HG02840 (cell line): ENCODE measurements at regions not wholly inside any gene's neighbourhood (a gene's known extent, or its start where the extent isn't known, plus 50 kb on each side); places are given as distances from the start of the nearest gene placed in this dataset.
"Not testable (repeated sequence)": the region's sequence is repeated elsewhere in the genome, so short reads cannot be mapped to it uniquely, and the experiment has no call there.

Source experiments
- ATAC-seq: cut with Tn5 transposase; IDR thresholded peaks from one replicate; pipeline ENCODE4 v1.9.1; 2021; ENCODE audit warnings: mild to moderate bottlenecking, moderate library complexity, moderate number of reproducible peaks; ENCODE audit not compliant: unreplicated experiment, low FRiP score

DNA sequence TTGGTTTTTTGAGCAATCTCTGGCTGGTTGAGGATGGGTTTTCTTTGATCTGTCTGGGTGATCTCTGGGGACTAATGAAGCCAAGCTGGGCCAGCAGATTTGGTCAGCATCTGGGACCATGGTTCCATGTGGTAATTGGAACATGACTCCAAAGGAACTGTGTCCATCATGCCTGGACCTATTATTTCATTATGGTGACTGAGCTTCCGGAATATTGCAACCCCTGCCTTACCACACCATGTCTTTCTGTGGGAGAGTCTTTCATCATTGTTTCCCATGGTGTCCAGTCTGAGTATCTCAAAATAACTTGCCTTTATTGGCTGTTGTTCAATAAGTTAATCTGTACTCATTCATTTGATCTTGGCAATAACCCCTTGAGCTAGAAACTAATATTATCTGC, 624.9 kb upstream of the TBX3 start:
- no peak for ATAC-seq

DNA sequence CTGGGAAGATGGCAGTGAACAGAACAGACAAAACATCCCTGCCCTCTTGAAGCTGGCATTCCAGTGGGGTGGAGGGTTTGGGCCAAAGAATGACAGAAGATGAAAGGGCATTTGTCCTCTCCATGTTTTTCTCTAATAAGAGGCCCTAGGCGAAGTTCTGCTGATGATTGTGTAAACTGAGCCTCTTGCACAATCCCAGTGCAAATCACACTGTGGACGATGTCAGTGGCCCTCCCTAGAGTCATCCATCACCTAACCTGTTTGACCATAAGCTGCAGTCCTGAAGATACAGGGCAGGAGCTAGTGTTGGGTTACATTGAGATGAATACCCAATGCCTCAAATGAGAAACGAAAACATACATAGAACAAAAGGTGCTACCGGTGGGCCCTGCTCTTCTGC, 622.4 kb upstream of the TBX3 start:
- no peak for ATAC-seq

DNA sequence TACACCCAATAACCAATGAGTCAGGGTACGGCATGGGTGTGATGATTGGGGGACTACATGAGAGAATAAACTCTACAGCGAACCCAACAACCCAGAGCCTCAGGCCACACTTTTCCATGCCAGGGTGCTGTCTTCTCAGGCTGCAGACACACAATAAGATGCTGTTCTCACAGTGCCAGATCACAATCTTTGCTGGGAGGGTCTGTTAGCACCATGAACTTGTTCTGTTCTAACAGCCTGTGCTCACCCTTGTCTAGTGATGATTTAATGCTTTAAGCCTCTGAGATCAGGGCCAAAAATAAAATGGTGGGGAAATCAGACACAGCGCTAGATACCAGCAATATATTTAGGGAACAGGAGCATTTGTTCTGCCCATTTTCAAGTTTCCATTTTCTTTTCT, 621.9 kb upstream of the TBX3 start:
- no peak for ATAC-seq

DNA sequence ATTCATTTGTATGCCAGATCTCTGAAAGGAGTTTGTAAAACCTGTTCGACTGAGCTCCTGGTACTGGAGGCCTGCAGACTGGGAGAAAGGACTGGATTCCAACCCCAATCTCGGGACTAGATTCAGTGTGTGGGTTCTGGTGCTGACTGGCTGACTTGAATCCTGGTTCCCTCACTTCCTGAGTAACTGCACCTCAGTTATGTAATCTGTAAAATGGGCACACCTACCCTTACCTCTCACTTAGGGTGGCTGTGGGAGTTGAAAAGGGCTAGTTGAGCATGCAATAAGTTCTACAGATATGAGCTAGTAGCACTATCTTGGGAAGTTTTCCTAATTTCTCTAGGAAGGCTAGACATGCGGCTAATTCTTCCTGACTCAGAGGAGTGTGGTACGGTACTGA, 621.3 kb upstream of the TBX3 start:
- no peak for ATAC-seq

DNA sequence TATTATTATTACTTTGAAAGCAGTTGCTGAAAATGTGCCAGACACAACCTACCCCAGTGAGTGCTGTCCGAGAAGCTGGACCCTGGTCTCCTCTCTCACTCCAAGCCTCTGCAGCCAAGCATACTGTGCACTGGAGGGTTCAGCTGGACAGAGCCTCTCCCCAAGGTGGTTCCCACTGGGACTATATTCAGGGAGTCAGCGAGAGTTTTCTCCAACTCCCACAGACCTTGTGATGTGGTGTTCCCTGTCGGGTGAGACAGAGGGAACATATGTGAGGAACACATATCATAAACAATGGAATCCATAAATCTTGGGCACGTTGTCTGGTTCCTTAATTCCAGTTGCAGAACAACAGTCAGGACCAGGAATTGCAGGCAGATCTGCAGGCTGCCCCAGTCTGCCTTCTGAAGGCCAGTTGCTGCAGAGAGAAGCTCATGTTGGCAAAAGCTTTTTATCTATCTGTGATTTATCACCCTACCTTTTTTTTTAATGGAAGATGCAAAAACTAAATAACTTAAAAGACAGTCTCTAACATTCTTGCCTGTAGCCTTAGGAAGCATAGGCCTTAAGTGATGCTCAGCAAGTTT, 619.8 kb upstream of the TBX3 start:
- no peak for ATAC-seq

DNA sequence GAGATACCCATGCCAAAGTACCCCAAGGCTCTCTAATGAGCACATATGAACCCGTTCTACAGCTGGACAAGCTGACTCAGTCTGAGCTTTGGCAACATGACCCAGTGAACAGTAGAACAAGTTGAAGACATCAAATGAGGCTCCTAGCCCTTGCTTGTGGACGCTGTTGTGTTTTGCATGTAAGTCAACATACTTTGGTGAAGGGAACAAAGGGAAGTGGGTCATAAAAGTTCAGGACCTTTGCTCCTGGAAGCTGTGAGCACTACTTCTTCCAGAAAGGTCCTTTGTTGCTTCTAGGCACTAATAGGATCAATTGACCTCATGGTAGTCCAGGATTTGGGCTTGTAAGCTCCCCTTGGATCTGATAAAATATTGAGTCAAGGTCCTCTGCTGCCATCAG, 613.5 kb upstream of the TBX3 start:
- no peak for ATAC-seq

DNA sequence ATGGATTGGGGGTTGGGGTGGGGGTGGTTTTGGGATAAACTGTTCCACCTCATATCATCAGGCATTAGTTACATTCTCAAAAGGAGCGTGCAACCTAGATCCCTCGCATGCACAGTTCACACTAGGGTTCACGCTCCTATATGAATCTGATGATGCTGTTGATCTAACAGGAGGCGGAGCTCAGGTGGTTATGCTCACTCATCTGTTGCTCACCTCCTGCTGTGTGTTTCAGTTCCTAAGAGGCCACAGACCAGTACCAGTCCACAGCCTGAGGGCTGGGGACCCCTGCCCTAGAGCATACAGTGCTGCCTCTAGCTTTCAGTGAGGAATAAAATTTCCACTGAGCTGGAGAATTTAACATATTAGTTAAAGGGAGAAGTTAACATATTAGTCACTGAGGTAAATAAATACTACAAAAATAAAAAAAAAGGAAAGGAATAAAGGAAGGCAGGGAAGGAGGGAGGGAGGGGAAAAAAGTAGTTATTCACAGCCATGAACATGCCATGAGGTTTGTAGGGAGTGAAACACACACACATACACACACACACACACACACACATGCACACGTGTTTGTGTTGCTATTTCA, 612.7 kb upstream of the TBX3 start:
- ATAC-seq = no peak

DNA sequence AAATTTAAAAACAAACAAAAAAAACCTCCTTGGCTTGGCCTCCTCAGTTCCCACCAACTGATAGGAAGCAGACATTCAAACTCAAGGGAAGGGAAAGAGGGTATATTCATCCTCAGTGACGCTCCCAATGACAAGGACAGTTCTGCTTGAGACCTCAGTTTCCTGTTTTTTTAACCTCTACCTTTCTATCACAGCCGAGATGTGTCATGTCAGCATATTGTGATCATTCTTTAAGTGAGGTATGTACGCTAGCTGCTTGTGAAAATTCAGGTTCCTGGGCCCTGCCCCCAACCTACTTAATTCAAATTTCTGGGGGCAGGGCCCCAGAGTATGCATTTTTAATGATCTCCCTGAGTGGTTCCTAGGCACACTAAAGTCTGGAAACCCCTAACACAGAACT, 611.9 kb upstream of the TBX3 start:
- no peak for ATAC-seq

DNA sequence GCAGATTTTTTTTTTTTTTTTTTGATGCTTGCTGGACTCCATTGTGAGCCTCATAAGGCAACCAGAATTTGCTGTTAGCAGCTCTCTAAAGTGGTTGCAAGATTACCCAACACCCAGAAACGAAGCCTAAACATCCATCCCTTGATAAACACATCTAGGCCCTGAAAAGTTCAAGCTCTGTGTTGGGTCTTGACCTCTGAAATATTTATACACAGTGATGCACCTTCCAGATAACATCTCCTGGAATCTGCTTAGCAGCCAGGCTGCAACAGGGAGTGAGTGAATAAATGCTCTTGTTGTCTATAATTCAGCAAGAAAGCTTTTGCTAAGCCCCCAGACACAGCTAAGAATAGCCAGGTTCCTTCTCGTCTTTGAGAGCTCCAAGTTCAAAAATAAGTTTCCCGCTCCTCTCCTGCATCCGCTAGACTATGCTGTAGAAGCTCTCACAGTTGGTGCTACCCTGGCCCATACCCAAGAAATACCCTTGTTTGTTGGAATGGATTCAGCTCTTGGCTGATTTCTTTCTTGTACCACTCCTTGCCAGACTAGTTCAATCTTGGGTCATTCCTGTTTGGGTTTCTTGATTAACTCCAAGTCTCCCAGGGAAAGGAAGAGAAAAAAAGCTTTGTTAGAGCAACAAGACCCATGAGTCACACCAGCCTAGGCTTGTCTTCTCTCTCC, 610.6 kb upstream of the TBX3 start:
- ATAC-seq = no peak

DNA sequence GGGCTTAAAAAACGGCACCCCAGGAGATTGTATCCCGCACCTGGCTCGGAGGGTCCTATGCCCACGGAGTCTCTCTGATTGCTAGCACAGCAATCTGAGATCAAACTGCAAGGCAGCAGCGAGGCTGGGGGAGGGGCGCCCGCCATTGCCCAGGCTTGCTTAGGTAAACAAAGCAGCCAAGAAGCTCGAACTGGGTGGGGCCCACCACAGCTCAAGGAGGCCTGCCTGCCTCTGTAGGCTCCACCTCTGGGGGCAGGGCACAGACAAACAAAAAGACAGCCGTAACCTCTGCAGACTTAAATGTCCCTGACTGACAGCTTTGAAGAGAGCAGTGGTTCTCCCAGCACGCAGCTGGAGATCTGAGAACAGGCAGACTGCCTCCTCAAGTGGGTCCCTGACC, 601.5 kb upstream of the TBX3 start:
- ATAC-seq = not testable (repeated sequence)

DNA sequence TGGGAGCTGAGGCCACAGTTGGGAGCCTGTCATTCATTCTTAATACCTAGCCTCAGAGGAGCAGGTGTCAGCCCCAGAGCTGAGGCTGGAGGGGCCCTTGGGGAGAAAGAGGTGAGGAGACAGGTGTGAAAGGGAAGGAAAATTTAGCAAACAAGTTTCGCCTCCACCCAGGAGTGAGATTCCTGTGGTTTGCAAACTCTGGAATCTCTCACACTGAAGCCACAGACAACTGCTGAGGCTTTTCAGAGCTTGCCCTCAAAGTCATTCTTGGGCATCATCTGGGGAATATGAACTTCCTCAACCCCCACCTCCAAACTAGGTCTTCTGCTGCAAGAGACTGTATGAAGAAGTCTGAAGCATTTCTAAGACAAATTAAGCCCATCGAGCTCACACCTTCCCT, 589.5 kb upstream of the TBX3 start:
- no peak for ATAC-seq

DNA sequence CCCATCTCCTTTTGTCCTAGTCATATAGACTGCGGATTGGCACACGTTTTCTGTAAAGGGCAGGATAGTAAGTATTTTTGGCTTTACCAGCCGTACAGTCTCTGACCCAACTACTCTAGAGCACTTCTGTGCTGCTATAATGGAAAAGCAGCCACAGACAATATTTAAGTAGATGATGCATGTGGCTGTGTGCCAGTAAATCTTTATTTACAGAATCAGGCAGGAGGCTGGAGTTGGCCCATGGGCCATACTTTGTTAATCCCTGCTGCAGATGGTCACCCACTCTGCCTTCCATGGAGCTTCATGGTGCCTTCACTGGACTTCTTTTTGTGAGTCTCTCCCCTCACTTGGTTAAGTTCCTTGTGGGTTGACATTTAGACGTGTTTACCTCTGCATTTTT, 584.5 kb upstream of the TBX3 start:
- no peak for ATAC-seq

DNA sequence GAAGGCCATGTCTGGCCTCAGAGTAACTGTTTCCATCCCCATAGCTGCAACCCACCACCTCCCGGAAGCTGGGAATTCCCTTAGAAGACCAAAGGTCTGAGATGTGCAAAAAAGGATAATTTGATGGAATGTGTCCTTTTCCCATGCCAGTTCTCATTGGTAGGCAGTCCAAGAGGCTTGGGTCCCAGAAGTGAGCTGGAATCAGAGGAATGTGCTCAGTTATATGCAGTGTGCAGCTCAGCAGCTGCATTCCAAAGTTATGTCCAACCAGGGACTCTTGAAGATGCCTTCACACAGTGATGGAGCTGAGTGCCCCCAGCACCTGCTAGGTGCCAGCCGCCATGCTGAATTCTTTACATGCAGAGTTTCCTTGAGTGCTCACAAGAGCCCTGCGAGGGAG, 583.9 kb upstream of the TBX3 start:
- ATAC-seq = no peak

DNA sequence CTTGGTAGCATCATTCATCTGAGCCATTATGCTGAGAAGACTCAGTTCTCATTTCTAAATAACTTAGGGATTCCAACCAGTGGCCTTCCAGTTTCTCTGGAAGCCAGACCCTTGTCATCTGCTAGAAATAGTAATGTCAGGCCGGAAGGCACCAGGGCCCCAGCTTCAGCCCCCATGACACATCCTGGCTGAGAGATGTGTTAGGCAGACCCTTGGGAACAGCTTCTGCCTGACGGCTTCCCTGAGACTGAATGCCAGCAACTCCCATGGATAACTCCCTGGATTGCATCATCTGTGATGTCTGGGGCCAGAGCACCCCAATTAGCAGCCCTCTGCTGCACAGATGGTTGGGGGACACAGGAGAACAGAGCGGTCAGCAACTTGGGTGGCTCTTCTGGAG, 583.5 kb upstream of the TBX3 start:
- ATAC-seq = no peak

DNA sequence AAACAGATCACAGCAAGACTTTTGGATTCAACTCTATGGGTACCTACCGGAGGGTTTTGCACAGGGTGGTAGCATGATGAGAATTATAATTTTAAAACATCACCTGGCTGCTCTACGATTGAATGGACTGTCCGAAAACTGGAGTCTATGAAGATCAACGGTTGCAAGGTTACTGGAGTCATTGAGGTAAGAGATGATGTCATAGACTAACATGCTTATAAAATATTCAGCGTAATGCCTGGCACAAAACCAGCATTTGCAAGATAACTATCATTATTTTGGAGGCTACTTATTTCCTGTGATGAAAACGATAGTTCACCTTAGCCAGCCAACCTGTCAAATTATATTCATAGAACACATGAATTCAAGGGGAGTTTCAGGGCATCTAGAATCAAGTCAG, 580.6 kb upstream of the TBX3 start:
- ATAC-seq = no peak

DNA sequence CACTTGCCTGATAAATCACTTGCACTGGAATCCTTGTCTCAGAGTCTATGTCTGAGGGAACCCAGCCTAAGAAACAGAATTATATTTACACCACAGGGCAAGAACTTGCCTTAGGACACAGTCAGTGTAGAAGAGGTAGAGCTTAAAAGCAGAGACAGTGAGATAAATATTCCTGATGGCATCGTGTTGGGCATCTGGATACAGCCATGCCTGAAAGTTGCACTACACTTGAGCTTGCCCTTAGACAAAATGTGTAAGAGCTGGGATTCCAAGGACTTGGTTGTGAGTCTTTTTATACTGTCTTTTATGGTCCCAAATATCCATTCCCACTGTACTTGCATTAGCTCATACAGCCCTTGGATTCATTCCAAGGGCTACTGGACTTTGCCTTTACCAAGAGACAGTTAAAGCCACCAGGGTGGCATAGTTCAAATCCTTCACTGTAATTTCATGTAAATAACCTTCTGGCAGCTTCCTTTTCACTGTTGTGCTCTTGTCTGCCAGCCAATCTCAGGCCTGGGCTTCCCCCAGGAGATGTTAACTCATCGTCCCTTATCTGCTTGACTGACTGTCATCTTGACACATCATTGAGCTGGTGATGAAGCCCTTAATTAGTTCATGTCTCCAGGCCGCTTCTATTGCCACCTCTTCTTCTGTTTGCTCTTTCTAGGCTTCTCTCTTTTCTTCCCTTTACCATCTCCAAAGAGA, 577.9 kb upstream of the TBX3 start:
- ATAC-seq = no peak

DNA sequence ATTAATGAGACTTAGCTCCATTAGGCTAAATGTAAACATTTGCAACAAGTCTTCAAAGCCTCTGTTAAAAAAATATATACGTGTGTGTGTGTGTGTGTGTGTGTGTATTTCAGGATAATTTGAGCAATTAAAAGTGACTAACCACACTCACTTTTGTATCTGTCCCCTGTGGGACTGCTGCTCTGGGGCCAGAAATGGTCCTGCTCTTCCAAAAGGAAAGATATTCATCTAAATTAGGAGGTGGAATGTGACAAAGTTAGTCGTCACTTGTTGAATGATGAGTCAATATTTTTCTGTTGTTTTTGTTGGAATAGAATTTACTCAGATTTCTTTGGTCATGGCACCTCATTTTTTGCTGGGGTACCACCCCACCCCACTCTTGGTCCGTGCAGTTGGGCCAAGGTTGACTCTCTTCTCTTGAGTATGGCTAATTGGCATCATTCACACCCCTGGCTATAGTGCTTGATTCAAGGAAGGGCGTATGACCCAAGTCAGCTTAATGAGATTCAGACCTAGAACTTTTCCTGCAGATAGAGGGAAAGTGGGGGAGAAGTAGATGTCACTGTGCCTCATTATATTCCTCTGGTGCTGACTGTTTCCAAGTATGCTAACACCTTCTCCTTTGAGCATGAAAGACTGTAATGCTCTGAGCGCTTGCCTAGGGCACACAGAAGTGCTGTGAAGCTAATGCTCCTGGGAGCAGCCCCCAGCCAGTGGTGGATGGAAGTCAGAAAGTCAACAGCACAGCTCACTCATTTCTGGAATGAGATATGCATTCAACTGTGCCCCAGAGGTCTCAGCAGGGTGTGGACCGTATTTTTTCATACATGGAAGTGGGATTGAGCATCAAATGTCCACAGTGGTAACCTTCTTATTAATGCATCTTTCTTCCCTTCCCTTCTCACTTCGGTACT, 577.0 kb upstream of the TBX3 start:
- no peak for ATAC-seq

DNA sequence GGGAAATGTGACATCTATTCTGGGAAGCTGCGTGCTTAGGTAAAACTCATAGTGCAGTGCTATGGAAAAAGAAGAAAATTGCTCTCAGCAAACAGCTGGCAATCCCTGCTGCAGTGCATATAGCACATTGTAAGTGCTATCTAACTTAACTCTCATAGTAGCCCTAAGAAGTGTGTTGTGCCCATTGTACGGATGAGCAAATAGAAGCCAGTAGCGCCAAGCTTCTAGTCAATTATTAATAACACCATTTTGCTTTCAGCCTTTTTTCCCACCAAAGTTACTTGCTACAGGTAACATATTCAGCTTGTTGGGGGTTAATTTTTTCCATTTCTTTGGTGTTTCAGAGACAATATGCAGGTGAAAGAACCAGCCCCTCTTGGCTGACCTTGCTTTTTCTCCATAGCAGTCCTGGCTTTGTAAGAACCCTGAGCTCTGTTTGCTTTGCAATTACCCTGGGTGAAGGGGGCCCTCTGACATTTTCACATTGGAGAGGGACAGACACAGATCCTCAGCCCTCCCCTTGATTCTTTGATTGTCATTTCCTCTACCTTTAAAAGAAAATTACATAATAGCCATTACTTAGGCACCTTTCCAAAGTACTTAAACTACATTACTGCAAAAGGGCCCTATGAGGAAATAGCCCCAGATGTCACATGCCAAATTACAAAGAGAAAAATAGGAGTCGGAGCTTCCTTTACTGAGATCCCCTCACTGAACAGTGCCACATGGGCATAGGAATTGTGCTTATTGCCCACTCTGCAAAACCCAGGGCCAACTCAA, 576.2 kb upstream of the TBX3 start:
- ATAC-seq = no peak

DNA sequence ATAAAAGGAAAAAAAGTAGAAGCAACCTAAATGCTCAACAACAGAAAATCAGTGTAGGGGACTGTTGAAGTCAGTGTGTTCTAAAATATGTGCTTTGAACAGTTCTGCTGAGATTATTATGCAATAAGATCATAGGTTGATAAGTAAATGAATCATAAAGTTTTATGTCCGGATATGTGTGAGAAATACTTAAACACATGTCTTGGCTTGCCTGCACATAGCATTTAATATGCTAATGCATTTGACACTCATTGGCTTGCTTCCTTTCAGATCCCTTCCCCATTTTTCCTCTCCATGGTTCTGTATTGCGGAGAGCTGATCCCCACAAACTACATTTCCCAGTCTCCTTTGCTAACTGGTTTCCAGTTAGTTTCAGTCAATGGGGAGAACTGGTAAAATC, 573.8 kb upstream of the TBX3 start:
- ATAC-seq = no peak

DNA sequence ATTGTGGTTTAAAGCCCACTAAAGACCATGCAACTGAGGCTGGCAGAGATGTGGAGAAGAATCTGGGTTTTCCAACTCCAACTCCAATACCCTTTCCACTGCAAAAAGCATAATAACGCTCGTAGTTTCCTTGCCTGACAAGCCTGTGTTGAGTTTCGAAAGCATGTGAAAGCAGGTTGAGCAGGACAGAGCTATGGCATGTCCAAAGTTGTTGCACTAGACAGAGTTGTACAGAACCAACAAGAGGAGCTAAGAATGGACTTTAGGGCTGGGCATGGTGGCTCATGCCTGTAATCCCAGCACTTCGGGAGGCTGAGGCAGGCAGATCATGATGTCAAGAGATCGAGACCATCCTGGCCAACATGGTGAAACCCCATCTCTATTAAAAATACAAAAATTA, 572.0 kb upstream of the TBX3 start:
- ATAC-seq = no peak
